ENCODE measurements at regions not wholly inside any gene's neighbourhood (a gene's known extent, or its start where the extent isn't known, plus 50 kb on each side); places are given as distances from the start of the nearest gene placed in this dataset.

DNA sequence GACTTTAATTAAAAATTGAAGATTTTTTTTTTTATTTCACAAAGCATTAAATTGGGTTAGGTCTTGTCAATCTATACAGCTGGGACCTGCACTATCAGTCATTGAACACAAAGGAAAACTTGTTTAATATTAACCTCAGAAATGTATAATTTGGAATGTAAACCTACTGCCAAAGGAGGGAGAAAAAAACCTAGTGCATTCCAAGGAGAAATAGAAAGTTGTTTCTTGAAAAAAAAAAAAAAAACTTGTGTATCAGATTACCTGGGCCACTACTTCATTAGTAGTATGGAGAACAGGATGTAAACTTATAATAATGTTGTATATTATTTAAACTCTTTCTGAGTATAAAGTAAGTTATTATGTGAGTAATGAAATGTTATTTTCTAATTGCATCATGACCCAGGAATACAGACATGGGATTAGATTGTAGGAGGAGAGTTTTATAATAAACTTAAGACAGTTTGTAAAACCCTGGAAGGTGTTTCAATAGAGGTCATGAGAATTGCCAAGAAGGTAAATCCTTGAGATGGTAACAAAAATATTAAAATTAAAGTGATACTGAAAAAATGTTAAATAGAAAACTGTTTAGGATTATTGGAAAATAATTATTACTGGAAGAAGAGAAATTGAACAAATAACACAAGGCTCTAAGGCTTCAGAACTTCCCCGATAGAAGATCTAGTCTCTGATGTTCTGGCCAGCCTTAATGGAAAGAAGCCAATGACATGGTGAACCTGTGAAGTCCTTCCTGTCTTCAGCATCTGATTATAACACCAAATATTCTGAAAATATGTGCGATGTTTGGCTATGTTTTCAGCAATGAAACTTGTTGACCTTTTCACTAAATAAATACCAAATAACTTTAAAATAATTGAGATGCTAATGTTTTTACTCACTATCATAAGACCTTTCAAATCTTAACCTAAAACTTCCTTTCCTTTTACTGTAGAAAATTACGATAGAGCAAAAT lies 412.8 kb upstream of the LYPLAL1 start:
- no peak for DNase-seq (ENCODE audit: low read depth in 1 of 2, low spot score in 1 of 2)
- in situ Hi-C loops (cut with HindIII; ENCODE audit: low pct_unique_long_range_greater_than_20kb, low sequenced_read_pairs), result no loop called here
- no peak for TF ChIP-seq JUND (IDR thresholded peaks at IDR 0.05; ENCODE audit: low read depth)

DNA sequence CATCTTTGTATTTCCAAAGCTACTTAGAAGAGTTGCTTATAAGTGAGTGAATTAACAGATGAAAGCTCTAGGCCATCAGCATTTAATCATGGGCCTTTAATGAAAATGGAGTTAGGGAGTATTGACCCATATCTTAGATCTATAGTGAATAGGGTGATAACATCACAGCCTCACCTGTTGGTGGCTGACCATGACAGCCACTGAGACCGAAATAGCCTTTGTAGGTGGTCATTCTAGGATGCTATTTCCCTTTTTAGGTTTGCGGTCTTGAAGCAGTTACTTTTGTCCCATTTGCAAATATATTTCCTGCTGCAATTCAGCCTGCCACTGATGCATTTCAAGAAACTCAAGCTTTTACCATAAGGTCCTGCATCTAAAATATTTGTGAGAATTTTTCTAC lies 410.1 kb upstream of the LYPLAL1 start:
- no peak for DNase-seq (ENCODE audit: low read depth in 1 of 2, low spot score in 1 of 2)
- in situ Hi-C loops (cut with HindIII; ENCODE audit: low pct_unique_long_range_greater_than_20kb, low sequenced_read_pairs), result no loop called here
- no peak for TF ChIP-seq JUND (IDR thresholded peaks at IDR 0.05; ENCODE audit: low read depth)

DNA sequence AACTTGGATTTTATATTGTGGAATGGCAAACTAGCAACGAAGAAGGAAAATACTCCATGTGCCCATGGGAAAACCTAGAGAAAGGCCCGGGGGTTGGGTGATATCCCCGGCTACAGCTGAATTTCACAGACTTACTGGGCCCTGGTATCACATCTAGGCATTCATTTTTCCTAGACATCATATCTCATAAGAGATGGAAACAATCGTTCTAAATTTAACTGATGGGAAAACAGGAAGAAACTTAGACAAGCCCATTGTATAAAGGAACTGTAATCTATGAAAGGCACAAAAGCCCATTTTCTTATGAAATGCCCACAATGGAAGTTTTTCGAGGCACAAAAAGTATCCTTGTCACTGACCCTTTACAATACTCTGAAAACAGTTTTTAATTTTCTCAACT lies 407.9 kb upstream of the LYPLAL1 start:
- no peak for DNase-seq (ENCODE audit: low read depth in 1 of 2, low spot score in 1 of 2)
- no peak for TF ChIP-seq JUND (IDR thresholded peaks at IDR 0.05; ENCODE audit: low read depth)
- in situ Hi-C loops (cut with HindIII; ENCODE audit: low pct_unique_long_range_greater_than_20kb, low sequenced_read_pairs), result no loop called here

DNA sequence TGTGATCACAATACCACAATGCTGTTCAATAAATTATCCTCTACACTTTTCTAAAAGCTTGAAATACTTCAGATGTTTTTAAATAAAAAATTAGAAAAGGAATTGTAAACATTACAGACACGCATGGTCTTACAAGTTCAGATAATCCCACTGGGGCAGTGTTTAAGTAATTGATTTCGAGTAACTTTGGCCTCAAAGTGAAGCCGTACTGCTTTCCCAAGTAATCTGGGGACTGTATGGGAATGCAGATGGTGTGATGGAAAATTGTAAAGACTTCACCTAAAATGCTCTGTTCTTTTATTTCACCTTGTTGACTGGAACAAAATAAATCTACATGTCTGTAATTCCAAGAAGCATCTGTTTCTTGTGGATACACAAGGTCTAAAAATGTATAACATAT lies 401.7 kb upstream of the LYPLAL1 start:
- in situ Hi-C loops (cut with HindIII; ENCODE audit: low pct_unique_long_range_greater_than_20kb, low sequenced_read_pairs), result no loop called here
- TF ChIP-seq JUND (IDR thresholded peaks at IDR 0.05; ENCODE audit: low read depth), result no peak
- DNase-seq (ENCODE audit: low read depth in 1 of 2, low spot score in 1 of 2), result no peak

DNA sequence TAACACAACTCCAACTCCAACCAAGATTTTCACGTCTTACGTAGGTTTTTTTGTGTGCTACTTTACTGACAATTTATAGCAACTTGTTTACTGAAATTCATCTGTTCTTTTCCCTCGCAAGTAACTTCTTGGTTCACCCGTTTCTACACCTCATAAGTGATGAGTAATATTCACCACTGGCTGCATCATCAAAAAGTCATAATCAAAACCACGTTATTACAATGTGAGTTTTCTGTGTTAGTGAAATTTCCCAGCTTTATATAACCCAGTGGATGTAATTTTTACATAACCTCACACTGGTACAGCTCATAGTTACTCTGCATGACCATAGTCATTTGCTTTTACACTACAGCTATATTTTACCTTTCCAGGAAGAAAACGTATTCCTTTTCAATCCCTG lies 401.1 kb upstream of the LYPLAL1 start:
- in situ Hi-C loops (cut with HindIII; ENCODE audit: low pct_unique_long_range_greater_than_20kb, low sequenced_read_pairs), result no loop called here
- no peak for DNase-seq (ENCODE audit: low read depth in 1 of 2, low spot score in 1 of 2)
- no peak for TF ChIP-seq JUND (IDR thresholded peaks at IDR 0.05; ENCODE audit: low read depth)

DNA sequence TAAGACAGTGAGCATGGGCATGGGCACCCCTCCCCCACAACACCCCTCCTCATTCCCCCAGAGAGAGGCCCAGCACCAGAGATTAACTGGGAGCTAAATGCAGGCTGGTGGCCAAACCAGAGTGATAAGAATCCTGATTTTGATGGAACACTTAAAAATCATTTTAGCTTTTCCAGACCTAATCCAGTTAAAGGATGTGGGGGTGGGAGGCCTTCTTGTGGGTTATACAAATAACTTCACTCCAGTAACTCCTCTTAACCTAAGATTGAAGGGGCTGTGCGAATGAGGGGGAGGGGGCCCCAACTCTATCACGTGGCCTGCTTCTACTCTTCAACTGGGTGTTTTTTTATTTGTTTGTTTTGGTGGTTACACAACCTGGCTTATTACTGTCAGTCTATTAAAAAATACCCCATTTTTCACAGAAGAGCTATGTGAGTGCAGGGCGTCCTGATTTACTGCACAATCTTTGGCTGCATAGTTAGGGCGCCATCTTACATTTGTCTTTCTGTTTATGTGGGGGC lies 398.1 kb upstream of the LYPLAL1 start:
- no peak for TF ChIP-seq JUND (IDR thresholded peaks at IDR 0.05; ENCODE audit: low read depth)
- DNase-seq (ENCODE audit: low read depth in 1 of 2, low spot score in 1 of 2), result no peak
- in situ Hi-C loops (cut with HindIII; ENCODE audit: low pct_unique_long_range_greater_than_20kb, low sequenced_read_pairs), result no loop called here

DNA sequence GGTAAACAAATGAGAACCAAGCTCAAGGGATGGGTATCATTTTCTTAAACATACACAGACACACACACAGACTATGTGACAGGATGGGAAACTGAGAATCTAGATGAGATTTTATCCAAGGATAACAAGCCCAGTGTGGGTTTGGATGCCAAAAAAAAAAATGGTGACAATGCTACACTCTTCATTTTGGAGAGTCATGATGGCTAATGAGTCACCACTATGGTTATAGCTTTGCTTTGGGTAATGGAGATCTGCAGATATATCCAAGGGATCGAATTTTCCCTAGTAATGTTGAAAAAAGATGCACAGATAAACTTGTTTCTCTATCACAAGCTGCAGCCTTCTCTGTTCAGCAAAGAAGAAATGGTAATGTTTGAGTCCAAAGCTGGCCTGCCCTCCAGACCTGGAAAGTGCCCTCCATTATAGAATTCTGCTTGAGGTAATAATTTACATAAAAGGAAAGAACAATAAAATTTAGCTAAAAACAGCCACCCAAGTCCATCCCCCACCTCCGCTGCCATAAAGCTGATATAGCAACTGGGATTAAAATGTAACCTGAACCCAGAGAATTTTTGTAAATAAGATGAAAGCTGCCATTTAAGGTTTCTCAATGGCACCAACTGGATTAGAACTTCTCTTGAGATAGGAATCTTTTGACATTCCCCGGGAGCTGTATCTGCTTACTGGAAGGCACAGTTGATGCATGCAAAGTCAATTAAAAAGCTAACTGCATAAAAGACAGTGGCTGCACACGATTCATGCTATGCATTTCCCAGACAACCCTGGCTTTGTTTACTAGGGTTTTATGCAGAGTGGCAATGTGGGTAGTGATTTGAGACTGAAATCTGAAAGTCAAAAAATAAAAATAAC lies 395.2 kb upstream of the LYPLAL1 start:
- in situ Hi-C loops (cut with HindIII; ENCODE audit: low pct_unique_long_range_greater_than_20kb, low sequenced_read_pairs), result no loop called here
- no peak for DNase-seq (ENCODE audit: low read depth in 1 of 2, low spot score in 1 of 2)
- TF ChIP-seq JUND (IDR thresholded peaks at IDR 0.05; ENCODE audit: low read depth), result no peak

DNA sequence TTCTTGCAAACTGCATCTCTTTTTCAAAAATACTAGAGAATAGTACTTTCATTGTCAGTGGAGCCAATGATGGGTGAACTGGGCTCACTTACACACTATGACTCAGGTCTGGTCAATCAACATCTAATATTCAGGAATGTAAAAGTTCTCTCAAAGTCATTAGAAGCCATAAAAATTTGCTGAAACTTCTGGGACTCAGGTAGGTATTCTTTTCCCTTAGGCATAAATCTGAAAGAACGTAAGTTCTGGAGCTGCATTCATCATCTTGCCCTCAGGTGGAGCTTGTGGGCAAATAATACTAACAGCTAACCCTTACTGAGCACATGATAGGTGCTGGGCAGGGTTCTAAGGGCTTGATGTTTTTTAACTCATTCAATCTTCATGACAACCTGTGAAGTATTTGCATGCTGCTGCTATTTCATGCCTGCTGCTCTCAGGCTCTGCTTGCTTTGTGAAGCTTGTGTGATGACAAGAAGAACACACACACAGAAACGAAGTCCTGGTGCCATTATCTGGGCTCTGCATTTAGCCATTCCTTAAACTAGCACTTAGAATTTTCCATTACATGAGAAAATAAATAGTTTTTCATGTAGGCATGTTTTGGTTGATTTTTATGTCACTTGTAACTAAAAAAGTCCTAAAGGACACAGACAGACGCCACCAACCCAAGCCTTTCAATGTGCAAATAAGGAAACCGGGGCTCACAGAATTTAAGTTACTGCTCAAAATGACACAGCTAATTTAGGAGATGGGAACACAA lies 394.2 kb upstream of the LYPLAL1 start:
- in situ Hi-C loops (cut with HindIII; ENCODE audit: low pct_unique_long_range_greater_than_20kb, low sequenced_read_pairs), result no loop called here
- no peak for TF ChIP-seq JUND (IDR thresholded peaks at IDR 0.05; ENCODE audit: low read depth)
- DNase-seq (ENCODE audit: low read depth in 1 of 2, low spot score in 1 of 2), result no peak

DNA sequence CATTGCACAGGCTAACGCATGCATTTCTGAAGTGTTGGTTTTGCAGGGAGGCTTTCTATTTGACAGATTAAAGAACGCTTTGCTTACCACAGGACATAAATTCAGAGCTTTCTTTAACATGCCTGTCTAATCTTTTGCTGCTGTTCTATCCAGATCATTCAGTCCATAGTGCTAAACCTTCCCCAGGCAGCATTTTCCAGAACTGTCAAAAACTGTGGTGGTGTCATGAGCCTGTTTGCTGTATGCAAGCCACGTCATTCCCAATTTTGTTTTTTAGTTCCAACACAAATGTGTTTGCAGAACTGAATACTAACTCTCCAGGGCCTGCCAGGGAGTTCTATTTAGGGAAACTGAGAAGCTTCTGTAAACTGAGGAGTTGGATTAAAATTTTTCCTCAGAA lies 390.5 kb upstream of the LYPLAL1 start:
- no peak for DNase-seq (ENCODE audit: low read depth in 1 of 2, low spot score in 1 of 2)
- in situ Hi-C loops (cut with HindIII; ENCODE audit: low pct_unique_long_range_greater_than_20kb, low sequenced_read_pairs), result no loop called here
- TF ChIP-seq JUND (IDR thresholded peaks at IDR 0.05; ENCODE audit: low read depth), result no peak

DNA sequence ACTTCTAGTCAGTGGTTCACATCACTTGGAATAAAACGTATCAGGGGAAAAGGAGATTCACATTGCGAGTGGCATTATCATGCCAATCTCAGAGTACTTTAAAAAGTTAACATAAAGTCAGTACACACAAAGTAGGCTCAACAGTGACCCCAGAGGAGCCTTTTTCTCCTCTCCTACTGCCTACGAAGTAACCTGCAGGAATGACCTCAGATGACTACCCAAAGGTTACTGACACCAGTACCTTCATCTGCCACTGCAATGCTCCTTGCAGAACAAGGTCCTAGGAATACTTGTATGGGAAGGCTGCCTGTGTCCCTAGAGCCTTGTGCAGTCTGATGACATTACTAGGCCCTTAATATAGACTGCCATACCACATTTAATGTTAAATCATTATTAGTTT lies 389.8 kb upstream of the LYPLAL1 start:
- in situ Hi-C loops (cut with HindIII; ENCODE audit: low pct_unique_long_range_greater_than_20kb, low sequenced_read_pairs), result no loop called here
- DNase-seq (ENCODE audit: low read depth in 1 of 2, low spot score in 1 of 2), result no peak

DNA sequence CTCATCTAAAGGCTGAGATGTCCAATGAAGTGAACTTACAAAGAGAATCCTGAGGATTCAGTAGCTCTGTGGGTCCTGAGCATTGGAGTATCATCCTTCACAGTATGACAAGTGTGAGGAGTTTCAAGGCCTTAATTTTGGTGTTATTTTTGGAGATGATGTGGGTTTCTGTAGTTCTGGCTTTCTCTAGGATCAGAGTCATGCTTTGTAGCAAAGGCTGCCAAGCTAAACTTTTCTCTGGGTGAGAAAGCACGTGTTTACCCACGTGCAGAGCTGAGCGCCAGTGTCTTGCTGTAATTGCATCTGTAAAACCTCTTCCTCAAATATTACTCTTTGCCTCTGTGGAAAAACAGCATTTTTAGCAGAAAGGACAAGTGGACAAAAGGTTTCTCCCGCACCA lies 387.8 kb upstream of the LYPLAL1 start:
- no peak for TF ChIP-seq JUND (IDR thresholded peaks at IDR 0.05; ENCODE audit: low read depth)
- no peak for DNase-seq (ENCODE audit: low read depth in 1 of 2, low spot score in 1 of 2)
- in situ Hi-C loops (cut with HindIII; ENCODE audit: low pct_unique_long_range_greater_than_20kb, low sequenced_read_pairs), result no loop called here

More for the DNA sequence above, 389.8 kb upstream of the LYPLAL1 start:
- TF ChIP-seq JUND (IDR thresholded peaks at IDR 0.05; ENCODE audit: low read depth), result no peak

DNA sequence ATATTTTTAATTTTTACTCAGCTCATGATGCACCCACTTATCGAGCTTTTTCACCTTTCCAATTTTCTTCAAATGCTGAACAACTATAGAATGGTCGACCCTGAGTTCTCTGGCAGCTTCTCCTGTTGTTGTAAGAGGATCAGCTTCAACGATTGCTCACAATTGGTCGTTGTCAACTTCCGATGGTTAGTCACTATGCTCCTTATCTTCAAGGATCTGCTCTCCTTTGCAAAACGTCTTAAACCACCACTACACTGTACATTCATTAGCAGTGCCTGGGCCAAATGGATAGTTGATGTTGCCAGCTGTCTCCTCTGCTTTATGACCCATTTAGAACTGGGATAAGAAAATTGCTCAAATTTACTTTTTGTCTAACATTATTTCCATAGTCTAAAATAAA lies 385.9 kb upstream of the LYPLAL1 start:
- in situ Hi-C loops (cut with HindIII; ENCODE audit: low pct_unique_long_range_greater_than_20kb, low sequenced_read_pairs), result no loop called here
- TF ChIP-seq JUND (IDR thresholded peaks at IDR 0.05; ENCODE audit: low read depth), result no peak
- no peak for DNase-seq (ENCODE audit: low read depth in 1 of 2, low spot score in 1 of 2)
